ENCODE measurements at regions not wholly inside any gene's neighbourhood (a gene's known extent, or its start where the extent isn't known, plus 50 kb on each side); places are given as distances from the start of the nearest gene placed in this dataset.

DNA sequence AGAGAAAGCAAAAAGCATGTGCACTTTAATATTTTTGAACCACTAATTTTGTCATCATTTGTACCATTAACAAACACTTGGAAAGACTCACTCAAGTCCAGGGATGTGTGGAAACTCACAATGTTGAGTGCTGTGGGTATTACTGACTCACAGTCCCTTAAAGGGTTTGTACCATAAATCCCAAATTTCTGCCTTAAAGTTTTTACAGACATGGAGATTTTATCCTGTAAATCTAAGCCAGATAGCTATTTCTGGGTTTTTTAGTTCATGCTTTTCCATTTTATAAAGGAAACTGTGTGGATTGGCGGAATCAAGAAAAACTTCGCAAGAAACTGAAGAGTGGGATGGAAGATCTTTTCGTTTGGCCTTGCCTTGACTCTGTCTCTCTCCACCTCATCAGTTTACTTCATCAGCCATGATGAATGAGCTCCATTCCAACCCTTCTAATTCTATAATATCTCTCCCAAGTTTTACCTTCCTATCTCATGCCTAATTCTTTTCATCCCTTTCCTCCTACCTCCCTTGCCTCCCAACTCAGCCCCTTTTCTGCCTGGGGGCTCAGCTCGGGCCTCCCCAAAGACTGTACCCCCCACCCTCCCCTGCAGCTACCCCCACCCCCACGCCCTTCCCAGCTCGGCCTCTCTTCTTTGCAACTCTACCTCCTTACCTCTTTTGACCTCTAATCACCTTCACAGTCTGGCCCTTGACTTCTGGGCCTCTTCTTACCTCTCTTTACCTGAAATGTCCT lies 218.5 kb upstream of the MKLN1 start:
- TF ChIP-seq, protein P1, sequence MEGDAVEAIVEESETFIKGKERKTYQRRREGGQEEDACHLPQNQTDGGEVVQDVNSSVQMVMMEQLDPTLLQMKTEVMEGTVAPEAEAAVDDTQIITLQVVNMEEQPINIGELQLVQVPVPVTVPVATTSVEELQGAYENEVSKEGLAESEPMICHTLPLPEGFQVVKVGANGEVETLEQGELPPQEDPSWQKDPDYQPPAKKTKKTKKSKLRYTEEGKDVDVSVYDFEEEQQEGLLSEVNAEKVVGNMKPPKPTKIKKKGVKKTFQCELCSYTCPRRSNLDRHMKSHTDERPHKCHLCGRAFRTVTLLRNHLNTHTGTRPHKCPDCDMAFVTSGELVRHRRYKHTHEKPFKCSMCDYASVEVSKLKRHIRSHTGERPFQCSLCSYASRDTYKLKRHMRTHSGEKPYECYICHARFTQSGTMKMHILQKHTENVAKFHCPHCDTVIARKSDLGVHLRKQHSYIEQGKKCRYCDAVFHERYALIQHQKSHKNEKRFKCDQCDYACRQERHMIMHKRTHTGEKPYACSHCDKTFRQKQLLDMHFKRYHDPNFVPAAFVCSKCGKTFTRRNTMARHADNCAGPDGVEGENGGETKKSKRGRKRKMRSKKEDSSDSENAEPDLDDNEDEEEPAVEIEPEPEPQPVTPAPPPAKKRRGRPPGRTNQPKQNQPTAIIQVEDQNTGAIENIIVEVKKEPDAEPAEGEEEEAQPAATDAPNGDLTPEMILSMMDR (IDR thresholded peaks at IDR 0.05), result no peak
- no peak for TF ChIP-seq POLR2AphosphoS5 (IDR thresholded peaks at IDR 0.05)
- TF ChIP-seq EP300 (IDR thresholded peaks at IDR 0.05), result no peak
- no peak for TF ChIP-seq POLR2A (IDR thresholded peaks at IDR 0.05)

All from upper lobe of left lung (tissue), 4 donors.